HUDEP-2 (cell line): ENCODE measurements at regions not wholly inside any gene's neighbourhood (a gene's known extent, or its start where the extent isn't known, plus 50 kb on each side); places are given as distances from the start of the nearest gene placed in this dataset.

Experiments
- DNase-seq, 76 experiments: peaks; one replicate each; lab custom pipeline; 2025; ENCODE audit not compliant: unreplicated experiment in 76 of 76; lab: John Stamatoyannopoulos, UW

DNA sequence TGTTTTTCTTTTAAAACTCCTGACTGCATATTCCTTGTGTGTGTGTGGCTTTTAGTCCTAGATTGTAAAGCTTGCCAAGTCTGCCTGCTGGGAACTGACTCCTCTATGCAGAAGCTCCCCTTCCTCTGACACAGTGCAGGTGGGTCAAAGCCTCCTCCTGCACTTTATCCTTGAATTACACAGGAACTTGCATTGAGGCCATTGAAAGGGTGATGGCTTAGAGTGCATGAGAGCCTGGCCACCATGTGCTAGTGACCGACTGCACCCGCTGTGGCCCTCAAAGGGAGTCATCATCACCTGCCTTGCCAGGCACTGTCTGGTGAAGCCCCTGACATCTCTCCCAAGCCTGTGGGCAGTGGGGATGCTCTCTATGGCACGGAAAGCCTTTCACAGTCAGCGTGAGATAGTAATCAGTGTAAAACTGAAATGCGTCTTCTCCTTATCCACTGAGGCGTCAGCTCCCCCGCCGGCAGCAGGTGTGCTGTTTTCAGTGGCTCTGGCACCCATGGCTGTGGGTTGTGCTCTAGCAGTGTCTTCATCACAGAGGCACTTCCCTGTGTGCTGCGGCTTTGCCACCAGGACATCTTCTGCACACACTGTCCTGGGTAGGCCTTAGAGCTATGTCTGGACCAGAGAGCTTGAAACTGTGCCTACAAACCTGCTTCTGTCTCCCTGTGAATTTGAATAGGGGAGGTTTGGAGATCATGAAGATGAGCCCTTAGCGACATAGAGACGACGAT, 87.9 kb downstream of the THBS2 start:
- DNase-seq: no peak

- DNase-seq: no peak
These were observed 88.7 kb downstream of the THBS2 start for GRCh38 chr6:169164986-169165385.

- no peak for DNase-seq
These were observed 89.2 kb downstream of the THBS2 start for GRCh38 chr6:169164451-169164850.

- DNase-seq: no peak
These were observed 90.2 kb downstream of the THBS2 start for GRCh38 chr6:169163411-169163901.

DNA sequence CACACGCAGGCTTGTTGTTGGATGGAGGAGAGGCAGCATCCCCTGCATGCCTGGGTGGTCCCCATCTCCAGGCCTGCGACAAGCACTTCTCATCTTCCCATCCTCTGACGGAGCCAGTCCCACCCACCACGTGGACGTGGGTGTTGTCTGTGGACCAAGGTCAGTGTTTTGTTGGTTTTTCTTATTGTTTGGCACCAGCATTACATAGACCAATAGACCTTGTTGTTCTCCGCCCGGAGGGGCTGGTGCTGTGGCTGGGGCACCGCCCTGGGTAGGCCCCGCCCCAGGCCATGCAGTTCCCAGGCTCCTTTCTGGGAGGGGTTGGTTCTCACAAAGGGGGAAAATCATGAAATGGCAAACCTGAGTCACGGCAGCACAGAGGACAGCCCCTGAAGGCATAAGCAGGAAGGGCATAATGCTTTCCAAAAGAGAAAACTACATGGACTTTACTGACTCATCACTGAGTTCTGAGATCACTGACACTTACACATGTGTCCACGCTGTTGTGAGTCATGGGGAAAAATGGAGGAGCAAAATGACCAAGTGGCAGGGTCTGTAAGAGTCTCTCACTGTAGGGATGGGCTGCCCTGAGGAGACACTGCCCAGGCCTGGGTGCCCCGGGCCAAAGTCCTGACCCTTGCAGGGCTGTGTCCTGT, 90.8 kb downstream of the THBS2 start:
- peak in 1 of 76 experiments; percentile 13 for DNase-seq

DNA sequence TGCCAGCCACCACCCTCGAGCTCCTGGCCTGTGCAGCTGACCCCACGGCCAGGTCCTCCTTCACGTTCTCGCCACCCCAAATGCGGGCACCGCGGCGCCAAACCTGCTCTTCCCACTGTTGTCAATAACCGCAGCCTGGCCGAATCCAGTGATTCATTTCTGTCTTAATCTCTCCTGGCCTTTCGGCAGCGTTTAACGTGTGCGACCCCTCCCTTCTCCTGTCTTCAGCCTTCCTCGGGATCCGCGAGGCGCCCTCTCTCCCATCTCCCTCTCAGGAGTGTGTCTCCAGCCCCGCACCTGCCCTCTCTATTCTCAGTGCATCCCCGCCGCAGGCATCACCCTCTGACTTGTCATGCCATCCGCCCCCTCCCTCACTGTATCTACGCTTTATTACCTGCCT, 91.4 kb downstream of the THBS2 start:
- no peak for DNase-seq

GRCh38 chr6:169161572-169162167, 92.0 kb downstream of the THBS2 start:
- no peak for DNase-seq

DNA sequence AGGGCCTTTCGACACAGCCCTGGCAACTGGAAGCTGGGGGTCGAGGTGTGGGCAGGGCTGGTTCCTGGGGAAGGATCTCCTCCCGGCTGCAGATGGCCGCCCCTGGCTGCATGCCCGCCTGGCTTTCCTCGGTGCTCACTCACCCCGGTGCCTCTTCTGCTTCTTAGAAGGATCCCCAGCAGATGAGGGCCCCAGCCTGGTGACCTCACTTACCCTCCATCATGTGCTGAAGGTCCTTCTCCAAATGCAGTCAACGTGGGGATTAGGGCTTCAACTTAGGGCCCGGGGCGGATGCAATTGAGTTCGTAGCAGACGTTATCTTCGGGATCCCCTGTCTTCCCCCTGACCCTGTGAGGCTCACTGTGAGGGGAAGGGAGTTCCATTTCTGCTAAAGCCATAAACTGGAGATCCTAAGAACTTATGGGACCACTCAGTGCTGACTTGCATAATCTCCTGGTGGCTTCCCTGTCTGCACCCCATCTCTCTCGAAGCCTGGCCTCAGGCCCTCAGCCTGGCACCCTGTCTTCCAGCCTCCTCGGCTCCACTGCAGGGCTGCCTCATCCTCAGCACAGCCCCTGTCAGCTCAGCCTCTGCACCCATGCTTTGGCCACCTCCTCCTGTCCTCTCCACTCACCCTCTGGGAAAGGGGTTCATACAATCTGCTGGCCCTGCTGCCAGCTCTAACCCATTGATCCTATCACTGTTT, 92.6 kb downstream of the THBS2 start:
- DNase-seq: no peak

DNA sequence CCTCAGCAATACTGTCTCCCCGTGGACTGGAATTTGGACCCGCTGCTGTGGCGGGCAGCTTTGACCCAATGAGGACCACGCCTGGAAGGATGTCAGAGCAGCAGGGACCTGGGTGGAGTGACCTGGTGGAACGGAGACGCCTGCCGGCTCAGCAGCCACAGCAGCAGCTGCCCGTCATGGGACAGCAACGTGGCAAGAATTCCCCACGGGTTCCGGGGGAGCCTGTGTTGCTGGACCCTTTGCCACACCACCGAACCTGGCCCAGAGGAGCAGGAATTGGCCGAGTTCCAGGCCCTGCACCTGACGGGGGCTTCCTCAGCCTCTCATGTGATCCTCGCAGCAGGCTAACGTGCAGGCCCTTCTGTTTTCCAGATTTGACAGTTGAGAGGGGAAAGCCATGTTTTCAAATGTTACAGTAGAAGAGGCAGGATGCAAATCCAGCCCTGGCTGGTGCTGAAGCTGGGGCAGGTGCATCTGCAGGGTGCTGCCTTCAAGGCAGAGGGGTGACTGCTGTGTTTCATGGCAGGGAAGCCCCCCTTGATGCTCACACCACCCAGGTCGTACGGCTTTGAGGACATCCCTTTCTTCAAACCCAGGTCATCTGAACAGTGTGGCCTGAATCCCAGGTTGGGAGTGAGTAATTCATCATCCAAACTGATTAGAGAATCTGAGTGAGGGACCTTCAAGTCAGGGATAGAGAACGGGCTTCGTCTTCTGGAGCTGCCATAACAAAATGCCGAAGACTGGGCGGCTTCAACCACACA, 93.4 kb downstream of the THBS2 start:
- DNase-seq: no peak

DNA sequence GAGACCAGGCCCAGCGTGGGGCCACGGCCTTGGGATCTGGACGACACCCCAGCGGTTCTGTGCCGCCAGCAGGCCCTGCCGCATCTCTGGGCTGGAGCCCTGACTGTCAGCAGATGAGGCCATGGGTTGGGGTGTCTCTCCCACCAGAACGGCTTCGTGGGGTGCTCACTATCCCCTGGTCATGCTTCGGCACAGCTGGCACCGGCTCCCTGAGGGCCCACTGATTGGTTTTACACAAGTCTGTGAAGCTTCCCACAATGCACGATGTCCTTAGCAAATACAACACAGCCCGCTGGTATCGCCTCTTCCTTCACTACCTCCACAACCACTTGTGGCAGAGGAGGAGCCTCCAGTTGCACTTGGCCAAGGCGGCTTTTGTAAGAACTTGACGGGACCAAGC, 94.3 kb downstream of the THBS2 start:
- DNase-seq: no peak

DNA sequence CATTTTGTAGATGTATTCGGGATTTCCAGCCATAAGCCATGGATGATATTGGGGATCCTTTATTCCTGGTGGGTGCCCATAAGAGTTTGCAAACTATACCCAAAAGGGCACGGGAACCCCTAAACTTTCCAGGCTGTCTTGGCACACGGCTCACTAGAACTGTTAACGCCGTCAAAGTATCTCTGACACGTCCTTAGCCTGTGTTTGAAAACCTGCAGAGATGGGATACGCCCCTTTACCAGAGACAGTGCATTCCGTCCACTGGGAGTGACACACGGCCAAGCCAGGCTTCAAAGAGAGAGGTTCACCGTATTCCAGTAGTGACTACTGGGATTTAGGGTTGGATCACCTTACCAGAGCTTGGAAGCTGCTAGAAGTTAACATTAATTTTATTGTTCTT, 95.0 kb downstream of the THBS2 start:
- no peak for DNase-seq

- no peak for DNase-seq
These were observed 95.5 kb downstream of the THBS2 start for GRCh38 chr6:169158174-169158573.

GRCh38 chr6:169157197-169158148, 96.2 kb downstream of the THBS2 start:
- no peak for DNase-seq

DNA sequence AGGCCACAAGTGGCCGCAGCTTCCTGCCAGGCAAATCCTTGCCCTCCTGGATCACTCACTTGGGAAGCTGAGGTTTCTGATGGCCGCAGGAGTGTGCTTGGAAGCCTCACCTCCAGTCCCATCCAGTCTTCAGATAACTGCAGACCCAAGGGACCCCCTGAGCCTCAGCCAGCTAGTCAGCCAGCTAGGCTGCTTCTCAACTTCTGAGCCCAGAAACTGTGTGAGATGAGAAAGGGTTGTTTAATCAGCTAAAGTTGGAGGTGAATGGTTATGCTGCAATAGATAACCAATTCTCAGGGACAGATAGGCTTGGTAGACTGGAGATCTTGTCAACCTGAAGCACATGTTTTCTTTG, 96.9 kb downstream of the THBS2 start:
- DNase-seq: no peak

- no peak for DNase-seq
These were observed 97.4 kb downstream of the THBS2 start for GRCh38 chr6:169156108-169156792.

DNA sequence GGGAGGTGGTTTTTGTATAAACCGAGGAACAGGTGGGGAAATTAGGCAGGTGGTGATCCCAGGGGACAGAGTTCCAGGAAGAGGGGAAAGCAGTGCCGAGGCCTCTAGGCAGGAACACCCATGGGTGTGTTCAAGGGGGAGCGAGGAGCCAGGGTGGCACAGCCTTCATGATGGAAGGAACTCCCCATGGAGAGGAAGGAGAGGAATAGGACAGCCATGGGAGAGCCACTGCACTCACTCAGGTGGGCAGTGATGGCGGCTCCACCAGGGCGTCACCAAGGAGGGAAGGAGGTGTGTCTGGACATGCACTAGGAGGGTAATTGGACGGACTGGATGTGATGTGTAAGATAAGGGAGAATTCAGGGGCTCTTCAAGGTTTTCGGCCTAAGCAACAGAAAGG, 98.2 kb downstream of the THBS2 start:
- DNase-seq: no peak

GRCh38 chr6:169153401-169153800, 100.2 kb downstream of the THBS2 start:
- no peak for DNase-seq

DNA sequence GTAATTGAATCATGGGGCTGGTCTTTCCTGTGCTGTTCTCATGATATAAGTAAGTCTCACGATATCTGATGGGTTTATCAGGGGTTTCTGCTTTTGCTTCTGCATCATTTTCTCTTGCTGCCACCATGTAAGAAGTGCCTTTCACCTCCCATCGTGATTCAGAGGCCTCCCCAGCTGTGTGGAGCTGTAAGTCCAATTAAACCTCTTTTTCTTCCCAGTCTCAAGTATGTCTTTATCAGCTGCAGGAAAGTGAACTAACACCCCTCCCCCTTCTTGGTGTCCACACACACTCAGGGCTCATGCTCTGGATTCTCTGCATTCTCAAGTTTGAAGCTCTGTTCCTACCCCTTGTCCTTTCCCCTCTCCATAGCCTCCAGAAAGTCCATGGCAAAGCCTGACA, 107.1 kb downstream of the THBS2 start:
- no peak for DNase-seq

- no peak for DNase-seq
These were observed 107.6 kb downstream of the THBS2 start for GRCh38 chr6:169145991-169146501.
